K562 (cell line): ENCODE measurements at regions not wholly inside any gene's neighbourhood (a gene's known extent, or its start where the extent isn't known, plus 50 kb on each side); places are given as distances from the start of the nearest gene placed in this dataset.

Experiments
- ATAC-seq: fragments of 200-7000 bp; cut with Tn5 transposase; 3 replicates; pipeline ENCODE4 v1.9.1; 2020; ENCODE audit warnings: moderate library complexity
- BruUV-seq: library from RNA; stranded (reverse); fragments of 400-500 nt; replicated peaks from 2 replicates; lab custom pipeline; 2021; lab: Mats Ljungman, UMichigan
- CTCF ChIA-PET: fragments of 300-600 bp; formaldehyde crosslinking; extraction: SDS; loops from one replicate; lab custom pipeline; 2021; ENCODE audit warnings: low intra/inter-chr PET ratio; lab: Yijun Ruan, JAX
- POLR2A ChIA-PET: fragments of 300-600, 350-650 bp; sonication (Branson Sonifier 250); formaldehyde crosslinking; extraction: SDS; loops from one replicate; lab custom pipeline; 2021; ENCODE audit warnings: antibody characterized with exemption, inconsistent platforms; lab: Yijun Ruan, JAX
- DNase-seq, 4 experiments: peaks; one replicate each; pipeline versions ENCODE4 v3.0.0 to v3.0.0-alpha.2; 2011 to 2018; ENCODE audit warnings: low spot score in 3 of 4, mixed read lengths in 3 of 4; ENCODE audit errors: extremely low read depth in 1 of 4
- FAIRE-seq: peaks from 2 replicates; lab custom pipeline; 2011; peaks lifted over from hg19 to GRCh38; lab: Jason Lieb, UNC
- H2AFZ ChIP-seq: 2 replicates; pipeline ENCODE4 v1.6.0; 2011; ENCODE audit warnings: low read depth, low read length, control low read depth, inconsistent platforms
- H3K27ac ChIP-seq: fragments of 200-600 bp; 3 replicates; pipeline ENCODE4 v1.8.0; 2011; ENCODE audit warnings: low read depth, mild to moderate bottlenecking, control low read depth, inconsistent platforms, low read length, moderate library complexity, mixed read lengths; ENCODE audit errors: extremely low read depth
- H3K27me3 ChIP-seq, 2 experiments: fragments of 300-600 bp in 1 of 2; 2 replicates in 1 of 2; 3 replicates in 1 of 2; pipeline versions ENCODE4 v1.6.0 to v1.8.0; 2011; ENCODE audit warnings: inconsistent platforms in 2 of 2, low read length in 2 of 2, mild to moderate bottlenecking in 1 of 2, mixed read lengths in 1 of 2, moderate library complexity in 1 of 2; ENCODE audit not compliant: control insufficient read depth in 2 of 2, insufficient read depth in 2 of 2
- H3K36me3 ChIP-seq: fragments of 300-600 bp; 3 replicates; pipeline ENCODE4 v1.8.0; 2011; ENCODE audit warnings: mild to moderate bottlenecking, low read length, inconsistent platforms; ENCODE audit not compliant: control insufficient read depth, insufficient read depth
- H3K4me1 ChIP-seq, 2 experiments: fragments of 200-600 bp in 1 of 2; replicated peaks in 1 of 2; 2 replicates in 1 of 2; 3 replicates in 1 of 2; pipeline versions ENCODE4 v1.5.1 to v1.8.0; 2011; ENCODE audit warnings: inconsistent platforms in 2 of 2, low read length in 2 of 2, mild to moderate bottlenecking in 1 of 2, mixed read lengths in 1 of 2, moderate library complexity in 1 of 2; ENCODE audit not compliant: control insufficient read depth in 2 of 2, insufficient read depth in 2 of 2
- H3K4me2 ChIP-seq: 2 replicates; pipeline ENCODE4 v1.6.1; 2011; ENCODE audit warnings: low read length, control low read depth, inconsistent platforms, mixed read lengths; ENCODE audit not compliant: insufficient read depth
- H3K4me3 ChIP-seq: fragments of 200-600 bp; sonication (generic), shearing (Covaris generic); 2 replicates; pipeline ENCODE4 v1.5.1; 2016; ENCODE audit warnings: control low read depth, inconsistent platforms
- H3K79me2 ChIP-seq: fragments of 200-600 bp; 3 replicates; pipeline ENCODE4 v1.8.0; 2011; ENCODE audit warnings: low read length, inconsistent platforms; ENCODE audit not compliant: control insufficient read depth, insufficient read depth
- H3K9ac ChIP-seq, 2 experiments: 2 replicates each; pipeline versions ENCODE4 v1.6.0 to v1.6.1; 2011; ENCODE audit warnings: low read depth in 2 of 2, low read length in 2 of 2, control low read depth in 1 of 2, inconsistent platforms in 1 of 2, mild to moderate bottlenecking in 1 of 2, mixed read lengths in 1 of 2; ENCODE audit not compliant: insufficient read depth in 1 of 2
- H3K9me1 ChIP-seq: one replicate; pipeline ENCODE4 v1.6.0; 2011; ENCODE audit warnings: inconsistent platforms, mild to moderate bottlenecking, low read length, moderate library complexity; ENCODE audit not compliant: control insufficient read depth, insufficient read depth
- H3K9me3 ChIP-seq: replicated peaks from 2 replicates; pipeline ENCODE4 v1.5.1; 2011; ENCODE audit warnings: low read depth, low read length, inconsistent platforms; ENCODE audit not compliant: control insufficient read depth, insufficient read depth
- H4K20me1 ChIP-seq: replicated peaks from 2 replicates; pipeline ENCODE4 v1.6.1; 2011; ENCODE audit warnings: low read length, inconsistent platforms, mixed read lengths; ENCODE audit not compliant: control insufficient read depth, insufficient read depth
- FIP1L1 ChIP-seq: fragments of 200-400 bp; formaldehyde crosslinking; IDR thresholded peaks from 2 replicates; pipeline ENCODE4 v1.6.1; 2018; ENCODE audit warnings: mild to moderate bottlenecking, low read depth, low read length; ENCODE audit not compliant: poor library complexity, severe bottlenecking
- HIVEP1 ChIP-seq: fragments of 250-450 bp; sonication (Bioruptor Pico); IDR thresholded peaks from 2 replicates; pipeline ENCODE4 v1.4.0; 2020; ENCODE audit warnings: mild to moderate bottlenecking
- MTA2 ChIP-seq: fragments of 450-650 bp; IDR thresholded peaks from 2 replicates; pipeline ENCODE4 v1.6.1; 2016; ENCODE audit warnings: low read depth
- MYBL2 ChIP-seq, 2 experiments: fragments of 450-650 bp in 1 of 2; sonication (generic) in 1 of 2; formaldehyde crosslinking in 1 of 2; IDR thresholded peaks; 2 replicates each; pipeline versions ENCODE4 v1.6.1 to v1.8.1; 2017 to 2022; ENCODE audit warnings: borderline replicate concordance in 1 of 2, inconsistent platforms in 1 of 2, low read depth in 1 of 2, mild to moderate bottlenecking in 1 of 2, missing genetic modification reagents in 1 of 2, moderate library complexity in 1 of 2
- RB1 ChIP-seq: fragments of 450-650 bp; IDR thresholded peaks from 2 replicates; pipeline ENCODE4 v1.6.1; 2017; ENCODE audit warnings: low read depth, mild to moderate bottlenecking
- RFX1 ChIP-seq: fragments of 450-650 bp; IDR thresholded peaks from 2 replicates; pipeline ENCODE4 v1.6.1; 2016; ENCODE audit warnings: mild to moderate bottlenecking, moderate library complexity
- SRSF1 ChIP-seq: fragments of 200-400 bp; formaldehyde crosslinking; IDR thresholded peaks from 2 replicates; pipeline ENCODE4 v1.6.1; 2017; ENCODE audit warnings: mild to moderate bottlenecking, low read depth, low read length, moderate library complexity
- SRSF3 ChIP-seq: fragments of 200-400 bp; formaldehyde crosslinking; IDR thresholded peaks from 2 replicates; pipeline ENCODE4 v1.6.1; 2016; ENCODE audit warnings: mild to moderate bottlenecking, low read length, moderate library complexity; ENCODE audit not compliant: insufficient read depth
- TAL1 ChIP-seq: fragments of 450-650 bp; IDR thresholded peaks from 2 replicates; pipeline ENCODE4 v1.6.1; 2016; ENCODE audit warnings: mild to moderate bottlenecking
- ZBED1 ChIP-seq: IDR thresholded peaks from 2 replicates; pipeline ENCODE4 v1.6.1; 2014
- ZFP1 ChIP-seq: fragments of 450-650 bp; formaldehyde crosslinking; IDR thresholded peaks from 2 replicates; pipeline ENCODE4 v1.4.0; 2020; ENCODE audit warnings: mild to moderate bottlenecking, mixed read lengths
- ZNF592 ChIP-seq: fragments of 450-650 bp; IDR thresholded peaks from 2 replicates; pipeline ENCODE4 v1.6.1; 2017; ENCODE audit warnings: antibody characterized with exemption, mild to moderate bottlenecking
- WGBS: fragments of 100-300 bp; shearing (Covaris generic); methylation state at CpG from one replicate; pipeline ENCODE4 v1.1.6; 2016; ENCODE audit warnings: low coverage, mixed read lengths; ENCODE audit not compliant: insufficient coverage; ENCODE audit errors: missing lambda C conversion rate; 5-methylcytosine and 5-hydroxymethylcytosine counted together
- in situ Hi-C: fragments of 300-500 bp; cut with MboI; formaldehyde crosslinking; loops from 4 replicates; pipeline ENCODE4 v1.15.0; 2018; ENCODE audit warnings: inconsistent platforms, mixed read lengths
- intact Hi-C: fragments of 100-400 bp; cut with micrococcal nuclease; formaldehyde crosslinking; loops from 2 replicates; pipeline ENCODE4 v1.14.2; 2022
- TF ChIP-seq, protein P1 (sequence below): sonication (generic); formaldehyde crosslinking; IDR thresholded peaks from 2 replicates; pipeline ENCODE4 v1.8.1; 2023; ENCODE audit warnings: mild to moderate bottlenecking, missing genetic modification reagents

GRCh38 chr2:16283071-16283850, 342.9 kb downstream of the MYCN start:
- in situ Hi-C loops: no loop called here
- Histone ChIP-seq H3K79me2 (no peaks in the 10 kb centered on the region), H3K4me1 (no peaks in the 10 kb centered on the region), H3K4me2 (no peak overlapping the region), H3K4me3 (no peak overlapping the region), H3K36me3 (no peaks in the 10 kb centered on the region), H3K9ac (no peak overlapping the region), H3K9me3 (no peaks in the 10 kb centered on the region), H4K20me1 (no peaks in the 10 kb centered on the region)
- POLR2A ChIA-PET: interaction anchor here (0.6 kb wide), 1 partner anchor 93 kb away, joined by 5 read pairs; no protein-coding TSS in a partner anchor
- under 1% methylated on average over 10 of the region's 10 CpGs for WGBS
- TF ChIP-seq ZBED1 (no peak), HIVEP1 (CRISPR knock-in tag) (no peak), RB1 (no peak), ZNF592 (no peak), RFX1 (no peak), SRSF3 (no peak), MTA2 (no peak), ZFP1 (CRISPR knock-in tag) (no peak), FIP1L1 (no peak), MYBL2 (IDR thresholded peaks at IDR 0.05; ENCODE audit: low read depth) (no peak), MYBL2 (CRISPR knock-in tag; IDR thresholded peaks at IDR 0.05; ENCODE audit: borderline replicate concordance) (no peak), TAL1 (no peak), SRSF1 (no peak)
- TF ChIP-seq, protein P1, sequence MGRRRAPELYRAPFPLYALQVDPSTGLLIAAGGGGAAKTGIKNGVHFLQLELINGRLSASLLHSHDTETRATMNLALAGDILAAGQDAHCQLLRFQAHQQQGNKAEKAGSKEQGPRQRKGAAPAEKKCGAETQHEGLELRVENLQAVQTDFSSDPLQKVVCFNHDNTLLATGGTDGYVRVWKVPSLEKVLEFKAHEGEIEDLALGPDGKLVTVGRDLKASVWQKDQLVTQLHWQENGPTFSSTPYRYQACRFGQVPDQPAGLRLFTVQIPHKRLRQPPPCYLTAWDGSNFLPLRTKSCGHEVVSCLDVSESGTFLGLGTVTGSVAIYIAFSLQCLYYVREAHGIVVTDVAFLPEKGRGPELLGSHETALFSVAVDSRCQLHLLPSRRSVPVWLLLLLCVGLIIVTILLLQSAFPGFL (CRISPR knock-in tag): no peak
- TF ChIP-seq, all 486 proteins: peak for 0
- intact Hi-C loops: loop anchor here (2.0 to 5.0 kb wide), 2 partner anchors 344 to 646 kb away; no protein-coding TSS in a partner anchor
- CTCF ChIA-PET: interaction anchor here (2.0 kb wide), 1 partner anchor 344 kb away, joined by 7 read pairs; no protein-coding TSS in a partner anchor
- no peak overlapping the region for H2AFZ ChIP-seq
- no TSS peak for BruUV-seq
- peaks cover 5 to 20% of the 10 kb centered on the region in 2 experiments; a peak in 2 of 5 replicates for H3K27me3 ChIP-seq
- no peak for DNase-seq
- H3K9me1 ChIP-seq: no peaks in the 10 kb centered on the region
- no peak for FAIRE-seq
- no peak for ATAC-seq
- H3K27ac ChIP-seq: no peak overlapping the region
